H1 (cell line): ENCODE measurements at regions not wholly inside any gene's neighbourhood (a gene's known extent, or its start where the extent isn't known, plus 50 kb on each side); places are given as distances from the start of the nearest gene placed in this dataset.

Experiments used
- CTCF ChIA-PET: fragments of 300-600 bp; sonication (Branson Sonifier 250); formaldehyde crosslinking; loops from one replicate; lab custom pipeline; 2021; ENCODE audit not compliant: partially characterized antibody; lab: Charles Lee
- POLR2A ChIA-PET: fragments of 300-600 bp; sonication (Branson Sonifier 250); formaldehyde crosslinking; loops from one replicate; lab custom pipeline; 2021; ENCODE audit warnings: inconsistent platforms; ENCODE audit not compliant: partially characterized antibody; lab: Charles Lee
- DNase-seq, 2 experiments: peaks; one replicate each; pipeline versions ENCODE4 v3.0.0 to v3.0.0-alpha.2; 2010 to 2022; ENCODE audit warnings: low spot score in 2 of 2, low read depth in 1 of 2, mixed read lengths in 1 of 2
- FAIRE-seq: peaks from 2 replicates; lab custom pipeline; 2011; peaks lifted over from hg19 to GRCh38; lab: Jason Lieb, UNC
- H2AFZ ChIP-seq: 2 replicates; pipeline ENCODE4 v1.8.1; 2012; ENCODE audit warnings: low read length, inconsistent platforms
- H2AK5ac ChIP-seq: 2 replicates; pipeline ENCODE4 v1.6.1; 2013; ENCODE audit warnings: low read depth, low read length
- H2BK120ac ChIP-seq: replicated peaks from 2 replicates; pipeline ENCODE3; 2013; ENCODE audit warnings: low read depth, low read length, inconsistent platforms
- H2BK12ac ChIP-seq: 2 replicates; pipeline ENCODE4 v1.6.1; 2013; ENCODE audit warnings: low read depth, low read length
- H2BK15ac ChIP-seq: 2 replicates; pipeline ENCODE4 v1.6.1; 2013; ENCODE audit warnings: low read length
- H2BK20ac ChIP-seq: 2 replicates; pipeline ENCODE4 v1.6.1; 2013; ENCODE audit warnings: low read length
- H2BK5ac ChIP-seq: 2 replicates; pipeline ENCODE4 v1.6.1; 2013; ENCODE audit warnings: low read depth, low read length
- H3K14ac ChIP-seq: 2 replicates; pipeline ENCODE4 v1.6.1; 2013; ENCODE audit warnings: inconsistent platforms; ENCODE audit not compliant: insufficient read length
- H3K18ac ChIP-seq: 2 replicates; pipeline ENCODE4 v1.6.1; 2013; ENCODE audit warnings: low read length; ENCODE audit errors: extremely low read depth
- H3K23ac ChIP-seq: 2 replicates; pipeline ENCODE4 v1.6.1; 2013; ENCODE audit warnings: inconsistent platforms; ENCODE audit not compliant: insufficient read length
- H3K23me2 ChIP-seq: 2 replicates; pipeline ENCODE4 v1.6.1; 2013; ENCODE audit warnings: low read depth, low read length
- H3K27ac ChIP-seq: 2 replicates; pipeline ENCODE4 v1.6.1; 2011; ENCODE audit warnings: low read depth, low read length, inconsistent platforms
- H3K27me3 ChIP-seq, 4 experiments: replicated peaks in 1 of 4; 1 replicate in 1 of 4; 2 replicates in 3 of 4; pipeline versions ENCODE4 v1.6.1 to v1.8.1; 2011 to 2013; ENCODE audit warnings: low read length in 3 of 4, mild to moderate bottlenecking in 3 of 4, inconsistent platforms in 2 of 4, mixed read lengths in 2 of 4, moderate library complexity in 1 of 4; ENCODE audit not compliant: control insufficient read depth in 3 of 4, insufficient read depth in 3 of 4; ENCODE audit errors: extremely low read depth in 1 of 4
- H3K36me3 ChIP-seq, 4 experiments: 2 replicates each; pipeline versions ENCODE4 v1.6.1 to v1.8.1; 2011 to 2013; ENCODE audit warnings: mild to moderate bottlenecking in 4 of 4, low read length in 3 of 4, moderate library complexity in 2 of 4, control low read depth in 1 of 4, inconsistent platforms in 1 of 4; ENCODE audit not compliant: insufficient read depth in 4 of 4, control insufficient read depth in 2 of 4
- H3K4ac ChIP-seq: replicated peaks from 2 replicates; pipeline ENCODE3; 2013; ENCODE audit warnings: low read length, low read depth, mixed read lengths, inconsistent platforms; ENCODE audit not compliant: insufficient read length
- H3K4me1 ChIP-seq, 4 experiments: replicated peaks in 1 of 4; 1 replicate in 1 of 4; 2 replicates in 3 of 4; pipeline versions ENCODE4 v1.6.1 to v1.8.1; 2011 to 2013; ENCODE audit warnings: low read length in 3 of 4, inconsistent platforms in 2 of 4, mixed read lengths in 1 of 4; ENCODE audit not compliant: insufficient read depth in 4 of 4, control insufficient read depth in 3 of 4
- H3K4me2 ChIP-seq, 2 experiments: 2 replicates each; pipeline versions ENCODE4 v1.6.1 to v1.8.1; 2011 to 2013; ENCODE audit warnings: low read depth in 2 of 2, low read length in 2 of 2, control low read depth in 1 of 2, inconsistent platforms in 1 of 2, mild to moderate bottlenecking in 1 of 2; ENCODE audit not compliant: insufficient read depth in 1 of 2
- H3K4me3 ChIP-seq, 4 experiments: fragments of 200-600, 300-600 bp in 1 of 4; sonication (generic), shearing (Covaris generic), sonication (Bioruptor Twin) in 1 of 4; 2 replicates each; pipeline versions ENCODE4 v1.5.1 to v1.8.1; 2011 to 2016; ENCODE audit warnings: low read length in 4 of 4, low read depth in 3 of 4, control low read depth in 2 of 4, inconsistent platforms in 2 of 4, mild to moderate bottlenecking in 2 of 4, mixed read lengths in 1 of 4, moderate library complexity in 1 of 4; ENCODE audit not compliant: insufficient read depth in 2 of 4; ENCODE audit errors: extremely low read depth in 1 of 4
- H3K56ac ChIP-seq: replicated peaks from 2 replicates; pipeline ENCODE3; 2013; ENCODE audit warnings: low read depth, mild to moderate bottlenecking, mixed read lengths, low read length, inconsistent platforms; ENCODE audit not compliant: insufficient read length
- H3K79me1 ChIP-seq: 2 replicates; pipeline ENCODE4 v1.6.1; 2013; ENCODE audit warnings: low read depth, low read length, control low read depth
- H3K79me2 ChIP-seq, 2 experiments: 2 replicates each; pipeline versions ENCODE4 v1.6.1 to v1.8.1; 2012 to 2013; ENCODE audit warnings: low read length in 2 of 2, mild to moderate bottlenecking in 2 of 2, inconsistent platforms in 1 of 2; ENCODE audit not compliant: insufficient read depth in 2 of 2, control insufficient read depth in 1 of 2
- H3K9ac ChIP-seq, 4 experiments: replicated peaks in 1 of 4; 1 replicate in 1 of 4; 2 replicates in 3 of 4; pipeline versions ENCODE4 v1.6.1 to v1.8.1; 2011 to 2013; ENCODE audit warnings: low read depth in 3 of 4, low read length in 3 of 4, control low read depth in 2 of 4, mild to moderate bottlenecking in 2 of 4, moderate library complexity in 2 of 4, inconsistent platforms in 1 of 4; ENCODE audit errors: extremely low read depth in 1 of 4
- H3K9me3 ChIP-seq, 2 experiments: 2 replicates each; pipeline versions ENCODE4 v1.6.1 to v1.8.1; 2012 to 2013; ENCODE audit warnings: mild to moderate bottlenecking in 2 of 2, moderate library complexity in 2 of 2, control low read depth in 1 of 2, inconsistent platforms in 1 of 2, low read depth in 1 of 2, low read length in 1 of 2, mixed read lengths in 1 of 2; ENCODE audit not compliant: insufficient read depth in 2 of 2
- H4K20me1 ChIP-seq, 2 experiments: replicated peaks in 1 of 2; 2 replicates each; pipeline versions ENCODE3 to v1.8.1; 2011 to 2013; ENCODE audit warnings: inconsistent platforms in 2 of 2, low read length in 2 of 2, mild to moderate bottlenecking in 1 of 2; ENCODE audit not compliant: insufficient read depth in 2 of 2, control insufficient read depth in 1 of 2
- H4K5ac ChIP-seq: 2 replicates; pipeline ENCODE4 v1.6.1; 2013; ENCODE audit warnings: low read length, low read depth, mixed read lengths, inconsistent platforms; ENCODE audit not compliant: insufficient read length
- H4K8ac ChIP-seq: 2 replicates; pipeline ENCODE4 v1.8.0; 2013; ENCODE audit warnings: mild to moderate bottlenecking, moderate library complexity, low read length, inconsistent platforms; ENCODE audit not compliant: insufficient read depth; ENCODE audit errors: extremely low read depth
- H4K91ac ChIP-seq: replicated peaks from 2 replicates; pipeline ENCODE3; 2013; ENCODE audit warnings: low read length, mixed read lengths, inconsistent platforms; ENCODE audit not compliant: insufficient read length
- ATF2 ChIP-seq: IDR thresholded peaks from 2 replicates; pipeline ENCODE4 v1.6.1; 2012; ENCODE audit warnings: low read length, inconsistent platforms
- CBX5 ChIP-seq: fragments of 300-800, 300-1000 bp; sonication (generic); IDR thresholded peaks from 2 replicates; pipeline ENCODE4 v1.7.1; 2016; ENCODE audit warnings: antibody characterized with exemption, low read length, low read depth
- HDAC2 ChIP-seq, 2 experiments: fragments of 300-600 bp in 1 of 2; sonication (generic) in 1 of 2; IDR thresholded peaks; 2 replicates each; pipeline ENCODE4 v1.6.1; 2011 to 2012; ENCODE audit warnings: low read depth in 2 of 2, low read length in 2 of 2, mild to moderate bottlenecking in 2 of 2, moderate library complexity in 2 of 2, borderline replicate concordance in 1 of 2, inconsistent platforms in 1 of 2
- HDAC6 ChIP-seq: IDR thresholded peaks from one replicate; pipeline ENCODE4 v1.7.1; 2012; ENCODE audit warnings: low read depth, mild to moderate bottlenecking, inconsistent platforms, low read length, moderate library complexity
- JUND ChIP-seq: IDR thresholded peaks from 2 replicates; pipeline ENCODE4 v1.6.1; 2011; ENCODE audit warnings: mild to moderate bottlenecking, improper control_type of control experiment, low read length
- MAX ChIP-seq: IDR thresholded peaks from 2 replicates; pipeline ENCODE4 v1.6.1; 2012; ENCODE audit warnings: inconsistent platforms
- POU5F1 ChIP-seq: IDR thresholded peaks from 2 replicates; pipeline ENCODE4 v1.6.1; 2011; ENCODE audit warnings: low read depth, mild to moderate bottlenecking, low read length, moderate library complexity
- RBBP5 ChIP-seq: IDR thresholded peaks from 2 replicates; pipeline ENCODE4 v1.7.1; 2012; ENCODE audit warnings: low read depth, mild to moderate bottlenecking, inconsistent platforms, low read length, moderate library complexity, borderline replicate concordance
- RFX5 ChIP-seq: IDR thresholded peaks from 2 replicates; pipeline ENCODE4 v1.6.1; 2011; ENCODE audit warnings: low read depth, low read length, improper control_type of control experiment, borderline replicate concordance
- SIN3A ChIP-seq, 2 experiments: IDR thresholded peaks in 1 of 2; conservative IDR thresholded peaks in 1 of 2; 2 replicates each; pipeline ENCODE4 v1.6.1; 2011 to 2012; ENCODE audit warnings: low read length in 2 of 2, improper control_type of control experiment in 1 of 2, low read depth in 1 of 2, mild to moderate bottlenecking in 1 of 2
- SP2 ChIP-seq: IDR thresholded peaks from 2 replicates; pipeline ENCODE4 v1.6.1; 2012; ENCODE audit warnings: mild to moderate bottlenecking, low read length, inconsistent platforms
- SRF ChIP-seq: IDR thresholded peaks from 2 replicates; pipeline ENCODE4 v1.6.1; 2011; ENCODE audit warnings: mild to moderate bottlenecking, low read depth, low read length, moderate library complexity
- TAF1 ChIP-seq: IDR thresholded peaks from 2 replicates; pipeline ENCODE4 v1.6.1; 2011; ENCODE audit warnings: mild to moderate bottlenecking, low read depth, low read length
- WGBS, 2 experiments: shearing (Covaris generic) in 1 of 2; methylation state at CpG; one replicate each; pipeline versions ENCODE4 v1.1.6 to v1.1.7; 2013 to 2015; ENCODE audit warnings: low lambda C conversion rate in 2 of 2, mixed read lengths in 2 of 2, inconsistent platforms in 1 of 2, low coverage in 1 of 2, missing lambda C conversion rate in 1 of 2; ENCODE audit not compliant: insufficient replicate concordance in 2 of 2, insufficient coverage in 1 of 2, insufficient read length in 1 of 2; ENCODE audit errors: extremely low coverage in 1 of 2, missing lambda C conversion rate in 1 of 2; 5-methylcytosine and 5-hydroxymethylcytosine counted together

- WGBS, 2 experiments, result 89% methylated on average over 2 of the region's 2 CpGs; no CpG with 5 or more reads in 1 of the 2 experiments
- no peak overlapping the region for H2AFZ ChIP-seq
- no peak overlapping the region for H3K4me3 ChIP-seq
- no peak overlapping the region for H3K23ac ChIP-seq
- H2BK120ac ChIP-seq, result no peak overlapping the region
- DNase-seq (no peak), FAIRE-seq (no peak)
- no peak overlapping the region for H3K56ac ChIP-seq
- no peak overlapping the region for H4K91ac ChIP-seq
- no peaks in the 10 kb centered on the region for H3K23me2 ChIP-seq
- H4K8ac ChIP-seq, result no peak overlapping the region
- POLR2A ChIA-PET, result no interaction called here
- no peak overlapping the region for H2BK12ac ChIP-seq
- no peaks in the 10 kb centered on the region for H3K79me2 ChIP-seq
- no peak overlapping the region for H2BK5ac ChIP-seq
- H2AK5ac ChIP-seq, result no peak overlapping the region
- H4K20me1 ChIP-seq, result no peaks in the 10 kb centered on the region
- no peak overlapping the region for H3K4me2 ChIP-seq
- no peaks in the 10 kb centered on the region for H3K9me3 ChIP-seq
- H3K27ac ChIP-seq, result no peak overlapping the region
- no peaks in the 10 kb centered on the region for H3K27me3 ChIP-seq
- H2BK20ac ChIP-seq, result no peak overlapping the region
- peaks cover 0 to 4% (median 3%) of the 10 kb centered on the region in 4 experiments; a peak in 3 of 7 replicates for H3K4me1 ChIP-seq
- H3K18ac ChIP-seq, result no peak overlapping the region
- H4K5ac ChIP-seq, result no peak overlapping the region
- no peak overlapping the region for H3K14ac ChIP-seq
- no peak overlapping the region for H2BK15ac ChIP-seq
- no peak overlapping the region for H3K9ac ChIP-seq
- CTCF ChIA-PET, result interaction anchor here (1.5 to 2.6 kb wide), 2 partner anchors 32 to 289 kb away, joined by 3 to 11 read pairs; no protein-coding TSS in a partner anchor
- no peaks in the 10 kb centered on the region for H3K79me1 ChIP-seq
- no peak overlapping the region for H3K4ac ChIP-seq
- no peaks in the 10 kb centered on the region for H3K36me3 ChIP-seq
- TF ChIP-seq CBX5 (no peak), SRF (no peak), RBBP5 (no peak), POU5F1 (no peak), ATF2 (no peak), MAX (no peak), JUND (no peak), HDAC2 (IDR thresholded peaks at IDR 0.05; ENCODE audit: borderline replicate concordance in 1 of 2, low read depth in 2 of 2, low read length in 2 of 2) (no peak), SIN3A (conservative IDR thresholded peaks at IDR 0.05 in 1 of 2, IDR thresholded peaks at IDR 0.05 in 1 of 2; ENCODE audit: low read depth in 1 of 2, low read length in 2 of 2) (no peak), SP2 (no peak), TAF1 (no peak), RFX5 (no peak), HDAC6 (no peak)
These were observed 308.9 kb upstream of the MON1B start for GRCh38 chr16:76882105-76882504.
